Mucosa of descending colon (tissue), 3 donors: ENCODE measurements at regions not wholly inside any gene's neighbourhood (a gene's known extent, or its start where the extent isn't known, plus 50 kb on each side); places are given as distances from the start of the nearest gene placed in this dataset.
A peak's percentile ranks its signal among the peaks of the same experiment; 100 is the strongest.

Experiments
- ATAC-seq: fragments of 200-7000 bp; cut with Tn5 transposase; one replicate; pipeline ENCODE4 v1.9.1; 2020; ENCODE audit warnings: mild to moderate bottlenecking, moderate library complexity
- DNase-seq, 3 donors: peaks; one replicate each; pipeline ENCODE4 v3.0.0-alpha.2; 2020
- H3K36me3 ChIP-seq: fragments of 200-600 bp; one replicate; pipeline ENCODE4 v1.8.0; 2021; ENCODE audit warnings: low read depth, mild to moderate bottlenecking
- H3K4me1 ChIP-seq: fragments of 200-600 bp; one replicate; pipeline ENCODE4 v1.8.0; 2021; ENCODE audit warnings: low read depth, mild to moderate bottlenecking
- H3K4me3 ChIP-seq: fragments of 200-600 bp; one replicate; pipeline ENCODE4 v1.8.0; 2021; ENCODE audit warnings: mild to moderate bottlenecking
- H3K9me3 ChIP-seq: fragments of 200-600 bp; one replicate; pipeline ENCODE4 v1.8.0; 2021; ENCODE audit warnings: mild to moderate bottlenecking
- intact Hi-C, 2 donors: fragments of 100-400 bp; cut with DNase I in 1 of 2; cut with micrococcal nuclease in 1 of 2; formaldehyde crosslinking; loops; one replicate each; pipeline versions ENCODE4 v1.11.0 to v1.11.1; 2022; cut with DNase I, micrococcal nuclease
- TF ChIP-seq, protein P1 (sequence below): fragments of 200-600 bp; IDR thresholded peaks from one replicate; pipeline ENCODE4 v1.8.0; 2022; ENCODE audit warnings: antibody characterized with exemption, mild to moderate bottlenecking
- donor health status: DM: no; HTN: no; CAD: no; lungs with moderate emphysema.
- donor health status: DM: no; HTN: no; CAD: no.
- donor health status: DM: no; HTN: yes; CAD: no.

DNA sequence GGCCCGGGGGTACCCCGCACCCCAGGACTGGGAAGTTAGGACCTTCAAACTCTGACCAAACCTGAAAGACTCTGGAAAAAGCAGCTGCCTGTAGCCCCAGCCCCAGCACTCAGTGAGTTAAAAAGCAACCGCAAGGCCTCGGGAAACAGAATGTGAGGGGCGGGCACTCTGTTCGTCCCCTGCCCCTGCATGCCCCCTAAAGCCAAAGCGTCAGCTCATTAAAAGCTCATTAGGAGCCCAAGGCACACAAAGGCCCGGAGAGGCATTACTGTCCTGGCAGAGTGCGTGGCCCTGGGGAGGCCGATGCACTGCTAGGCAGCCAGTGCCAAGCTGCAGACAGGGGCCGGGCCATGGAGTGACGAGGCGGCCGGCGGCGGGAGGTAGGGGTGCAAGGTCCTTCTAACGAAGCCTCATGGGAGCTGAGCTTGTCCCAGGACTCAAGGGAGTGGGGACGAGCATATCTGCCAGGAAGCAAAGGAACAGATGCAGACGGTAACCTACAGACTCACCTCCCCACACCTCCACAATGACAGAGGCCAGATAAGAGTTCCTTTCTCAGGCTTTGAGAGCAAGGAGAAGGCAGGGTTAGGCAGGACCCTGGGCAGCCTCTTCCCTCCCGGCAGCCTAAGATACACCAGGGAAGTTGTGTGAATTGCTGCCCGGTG, 116.8 kb downstream of the ENGASE start:
- ATAC-seq (no peak), DNase-seq (no peak)
- TF ChIP-seq, protein P1, sequence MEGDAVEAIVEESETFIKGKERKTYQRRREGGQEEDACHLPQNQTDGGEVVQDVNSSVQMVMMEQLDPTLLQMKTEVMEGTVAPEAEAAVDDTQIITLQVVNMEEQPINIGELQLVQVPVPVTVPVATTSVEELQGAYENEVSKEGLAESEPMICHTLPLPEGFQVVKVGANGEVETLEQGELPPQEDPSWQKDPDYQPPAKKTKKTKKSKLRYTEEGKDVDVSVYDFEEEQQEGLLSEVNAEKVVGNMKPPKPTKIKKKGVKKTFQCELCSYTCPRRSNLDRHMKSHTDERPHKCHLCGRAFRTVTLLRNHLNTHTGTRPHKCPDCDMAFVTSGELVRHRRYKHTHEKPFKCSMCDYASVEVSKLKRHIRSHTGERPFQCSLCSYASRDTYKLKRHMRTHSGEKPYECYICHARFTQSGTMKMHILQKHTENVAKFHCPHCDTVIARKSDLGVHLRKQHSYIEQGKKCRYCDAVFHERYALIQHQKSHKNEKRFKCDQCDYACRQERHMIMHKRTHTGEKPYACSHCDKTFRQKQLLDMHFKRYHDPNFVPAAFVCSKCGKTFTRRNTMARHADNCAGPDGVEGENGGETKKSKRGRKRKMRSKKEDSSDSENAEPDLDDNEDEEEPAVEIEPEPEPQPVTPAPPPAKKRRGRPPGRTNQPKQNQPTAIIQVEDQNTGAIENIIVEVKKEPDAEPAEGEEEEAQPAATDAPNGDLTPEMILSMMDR: no peak
- intact Hi-C loops: no loop called here
- Histone ChIP-seq H3K4me1 (no peaks in the 10 kb centered on the region), H3K4me3 (no peak overlapping the region), H3K9me3 (no peaks in the 10 kb centered on the region), H3K36me3 (no peaks in the 10 kb centered on the region)

DNA sequence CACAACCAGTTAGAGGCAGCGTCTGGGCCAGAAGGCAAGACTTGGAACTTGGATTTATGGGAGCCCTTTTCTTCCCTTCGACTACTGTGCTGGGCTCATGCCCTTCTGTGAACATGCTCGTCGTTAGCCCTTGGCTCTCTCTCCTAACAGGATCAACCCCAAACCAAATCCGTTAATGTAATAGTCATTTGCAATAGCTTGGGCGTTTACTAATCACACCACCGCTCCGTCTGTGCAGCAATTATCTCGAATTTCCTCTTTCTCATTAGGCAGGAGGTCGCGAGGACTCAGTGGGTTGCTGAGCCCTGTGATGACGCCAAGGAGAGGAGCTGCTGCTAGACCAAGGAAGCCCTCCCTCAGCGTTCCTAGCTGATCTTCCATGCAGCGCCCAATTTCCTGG, 114.7 kb downstream of the ENGASE start:
- TF ChIP-seq, protein P1: no peak
- no peak for DNase-seq
- no peak for ATAC-seq
- no peaks in the 10 kb centered on the region for H3K36me3 ChIP-seq
- intact Hi-C loops: no loop called here
- H3K9me3 ChIP-seq: no peaks in the 10 kb centered on the region
- no peak overlapping the region for H3K4me3 ChIP-seq
- H3K4me1 ChIP-seq: no peaks in the 10 kb centered on the region

DNA sequence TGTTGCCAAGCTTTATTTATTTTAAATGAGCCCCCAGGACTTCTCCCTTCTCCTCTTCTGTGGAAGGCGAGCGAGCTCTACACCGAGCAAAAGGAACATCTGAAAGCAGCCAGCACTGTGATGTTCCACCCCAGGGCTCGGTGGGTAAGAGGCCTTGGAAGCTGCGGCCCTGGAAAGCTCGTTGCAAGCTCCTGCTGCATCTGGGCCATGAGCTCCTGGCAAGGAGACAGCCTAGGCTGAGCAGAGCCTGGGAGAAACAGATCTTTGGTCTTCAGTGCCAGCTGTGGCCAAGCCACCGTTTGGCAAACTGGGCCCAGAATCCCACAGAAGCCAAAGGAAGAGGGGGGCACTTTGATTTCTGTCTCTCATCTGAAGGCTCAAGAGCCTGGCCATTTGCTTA, 114.1 kb downstream of the ENGASE start:
- DNase-seq: no peak
- ATAC-seq: no peak
- Histone ChIP-seq H3K9me3 (no peaks in the 10 kb centered on the region), H3K36me3 (no peaks in the 10 kb centered on the region), H3K4me3 (no peak overlapping the region), H3K4me1 (no peaks in the 10 kb centered on the region)
- TF ChIP-seq, protein P1: no peak
- intact Hi-C loops: no loop called here

DNA sequence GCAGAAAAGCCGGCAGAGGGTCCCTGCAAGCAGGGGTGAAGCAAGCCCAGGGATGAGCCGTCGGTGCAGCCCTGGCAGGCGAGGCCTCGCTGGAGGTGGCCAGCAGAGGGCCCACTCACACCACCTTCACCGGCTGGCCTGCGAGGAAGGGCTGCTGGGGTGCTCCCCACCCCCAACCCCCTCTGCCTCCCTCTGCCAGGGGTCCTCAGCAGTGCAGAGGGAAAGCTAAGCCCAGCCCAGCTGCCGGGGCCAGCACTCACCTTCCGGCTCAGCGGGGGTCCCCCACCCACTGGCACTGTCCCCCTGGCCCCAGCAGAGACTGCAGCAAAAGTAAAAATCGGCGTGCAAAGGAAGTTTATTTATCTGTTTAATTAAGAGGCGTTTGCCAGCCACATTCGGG, 113.4 kb downstream of the ENGASE start:
- intact Hi-C loops: no loop called here
- Histone ChIP-seq H3K9me3 (no peaks in the 10 kb centered on the region), H3K4me1 (no peaks in the 10 kb centered on the region), H3K4me3 (no peak overlapping the region), H3K36me3 (no peaks in the 10 kb centered on the region)
- DNase-seq (peak in 2 of 3 donors; percentile 32 to 40), ATAC-seq (peak; percentile 38)
- TF ChIP-seq, protein P1: no peak

DNA sequence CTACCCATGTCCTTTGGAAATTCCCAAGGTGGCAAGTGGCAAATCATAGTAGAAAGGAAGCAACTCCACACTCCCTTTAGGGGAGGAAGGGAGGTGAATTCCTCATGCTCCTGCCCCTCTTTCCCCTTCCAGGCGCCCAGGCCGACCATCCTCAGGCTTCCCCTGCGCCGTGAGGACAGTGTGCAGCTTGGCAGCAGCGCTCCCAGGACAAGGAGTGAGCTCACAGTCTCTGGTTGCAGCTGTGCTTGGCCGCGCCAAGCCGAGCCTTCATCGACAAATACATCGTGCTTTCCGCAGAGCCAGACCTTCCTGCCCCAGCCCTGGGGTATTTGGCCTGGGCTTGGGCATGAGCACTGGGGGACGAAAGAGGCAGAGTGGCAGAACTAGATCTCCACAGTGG, 112.6 kb downstream of the ENGASE start:
- no peaks in the 10 kb centered on the region for H3K9me3 ChIP-seq
- intact Hi-C loops: no loop called here
- DNase-seq (no peak), ATAC-seq (no peak)
- H3K36me3 ChIP-seq: no peaks in the 10 kb centered on the region
- TF ChIP-seq, protein P1: no peak
- no peak overlapping the region for H3K4me3 ChIP-seq
- no peaks in the 10 kb centered on the region for H3K4me1 ChIP-seq

DNA sequence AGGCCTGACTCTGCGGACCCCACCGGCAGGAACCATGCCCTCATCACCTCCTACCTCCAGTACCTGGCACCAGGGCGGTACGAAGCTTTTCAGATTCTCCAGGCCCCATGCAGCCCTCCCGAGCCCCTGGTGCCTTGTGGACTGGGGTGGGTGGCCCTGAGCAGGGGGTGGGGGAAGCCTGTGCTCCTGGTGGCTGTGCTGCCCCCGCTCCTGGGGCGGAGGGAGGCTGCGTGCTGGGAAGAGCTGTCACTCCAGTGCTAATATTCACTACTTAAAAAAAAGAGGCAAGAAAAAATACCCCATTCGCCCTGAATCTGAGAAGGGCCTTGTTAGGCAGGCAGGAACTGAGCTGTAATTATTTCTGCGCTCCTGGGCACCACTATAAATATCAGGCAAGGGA, 111.8 kb downstream of the ENGASE start:
- Histone ChIP-seq H3K4me1 (no peaks in the 10 kb centered on the region), H3K4me3 (no peak overlapping the region), H3K36me3 (no peaks in the 10 kb centered on the region), H3K9me3 (no peaks in the 10 kb centered on the region)
- intact Hi-C loops: no loop called here
- ATAC-seq: no peak
- no peak for DNase-seq
- TF ChIP-seq, protein P1: no peak
